GM19035 (cell line): ENCODE measurements at regions not wholly inside any gene's neighbourhood (a gene's known extent, or its start where the extent isn't known, plus 50 kb on each side); places are given as distances from the start of the nearest gene placed in this dataset.

Experiments used
- ATAC-seq: cut with Tn5 transposase; IDR thresholded peaks from one replicate; pipeline ENCODE4 v1.9.1; 2021; ENCODE audit not compliant: unreplicated experiment

DNA sequence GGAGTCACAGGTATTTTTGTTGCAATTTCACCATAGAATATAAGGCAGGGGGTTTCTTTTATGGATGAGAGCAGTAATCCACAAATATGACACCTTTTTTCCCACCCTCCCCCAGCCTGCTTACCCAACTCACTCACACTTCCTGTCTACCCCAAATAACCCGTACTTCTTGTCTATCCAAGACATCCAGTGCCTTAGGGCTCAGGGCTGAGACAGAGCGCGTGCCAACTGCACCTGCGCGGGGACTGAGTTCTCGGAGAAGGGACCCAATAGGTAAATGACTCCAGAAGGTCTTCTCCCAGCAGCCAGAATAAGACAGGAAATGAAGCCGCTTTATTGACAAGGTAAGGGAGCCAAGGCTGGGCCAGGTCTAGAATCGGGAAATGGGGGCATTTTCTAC is 369.1 kb downstream of the SIPA1L2 start:
- ATAC-seq: no peak

- no peak for ATAC-seq
Observed at GRCh38 chr1:232260045-232260444, 369.9 kb downstream of the SIPA1L2 start.

DNA sequence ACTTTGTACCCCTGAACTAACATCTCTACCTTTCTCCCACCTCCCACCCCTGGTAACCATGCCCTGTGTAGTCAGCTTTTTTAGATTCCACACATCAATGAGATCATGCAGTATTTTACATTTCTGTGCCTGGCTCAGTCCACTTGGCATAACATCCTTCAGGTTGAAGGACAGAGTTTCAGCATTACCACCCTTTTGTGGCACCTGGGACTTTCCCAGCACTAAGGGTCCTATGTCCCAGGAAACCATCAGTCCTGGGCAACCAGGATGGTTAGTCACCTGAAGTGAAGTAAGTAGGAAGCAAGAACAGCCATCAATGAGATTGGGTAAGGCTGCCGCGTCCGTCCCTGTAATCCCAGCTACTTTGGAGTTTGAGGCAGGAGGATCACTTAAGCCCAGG is 370.6 kb downstream of the SIPA1L2 start:
- ATAC-seq: no peak

GRCh38 chr1:232252546-232253118 is 377.3 kb downstream of the SIPA1L2 start:
- ATAC-seq: no peak

GRCh38 chr1:232250838-232251237 is 379.1 kb downstream of the SIPA1L2 start:
- no peak for ATAC-seq

GRCh38 chr1:232249861-232250777 is 379.8 kb downstream of the SIPA1L2 start:
- no peak for ATAC-seq

- no peak for ATAC-seq
Observed at GRCh38 chr1:232249339-232249738, 380.6 kb downstream of the SIPA1L2 start.

DNA sequence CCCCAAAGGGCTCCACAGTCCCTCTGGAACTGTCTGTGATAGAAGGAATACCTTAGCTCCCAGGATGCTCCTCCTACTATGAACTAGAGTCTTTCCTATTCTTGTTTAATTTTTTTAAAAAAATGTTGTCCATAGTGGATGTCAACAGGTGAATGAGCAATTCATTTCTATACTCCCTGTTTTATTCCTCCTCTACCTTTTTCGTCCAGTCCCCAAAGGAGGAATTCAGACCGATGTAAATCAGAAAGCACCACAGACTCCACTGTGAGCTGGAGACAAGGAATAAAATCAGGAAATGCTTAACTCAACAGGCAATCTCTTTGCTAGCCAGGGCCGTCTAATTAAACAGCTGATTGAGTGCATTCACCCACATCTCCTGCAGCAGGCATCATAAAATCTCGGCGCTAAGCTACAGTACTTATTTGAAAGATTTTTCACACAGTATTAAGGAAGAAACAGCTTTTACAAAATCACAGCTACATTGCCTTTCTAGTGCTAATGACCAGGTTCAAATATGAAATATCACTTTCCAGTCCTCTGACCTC is 381.6 kb downstream of the SIPA1L2 start:
- ATAC-seq: no peak

GRCh38 chr1:232247669-232248068 is 382.3 kb downstream of the SIPA1L2 start:
- ATAC-seq: no peak

- no peak for ATAC-seq
Observed at GRCh38 chr1:232244426-232244825, 385.5 kb downstream of the SIPA1L2 start.

DNA sequence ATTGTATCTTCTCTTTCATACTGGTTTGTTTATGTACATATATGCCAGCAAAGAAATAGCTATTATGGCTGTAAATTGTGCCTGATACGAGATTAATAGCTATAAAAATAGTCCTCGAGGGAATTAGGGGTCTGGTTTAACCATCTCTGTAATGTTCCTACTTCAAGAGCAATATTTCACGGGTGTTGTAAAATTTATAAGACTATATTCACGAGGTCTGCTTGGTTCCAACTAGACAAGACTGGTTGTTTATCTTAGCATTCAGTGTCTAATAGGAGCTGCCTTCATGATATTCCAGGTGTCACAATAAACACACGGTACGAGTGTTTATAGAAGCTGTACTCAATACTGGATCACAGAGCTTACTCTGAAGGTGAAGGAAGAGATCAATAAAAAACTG is 389.9 kb downstream of the SIPA1L2 start:
- ATAC-seq: no peak

DNA sequence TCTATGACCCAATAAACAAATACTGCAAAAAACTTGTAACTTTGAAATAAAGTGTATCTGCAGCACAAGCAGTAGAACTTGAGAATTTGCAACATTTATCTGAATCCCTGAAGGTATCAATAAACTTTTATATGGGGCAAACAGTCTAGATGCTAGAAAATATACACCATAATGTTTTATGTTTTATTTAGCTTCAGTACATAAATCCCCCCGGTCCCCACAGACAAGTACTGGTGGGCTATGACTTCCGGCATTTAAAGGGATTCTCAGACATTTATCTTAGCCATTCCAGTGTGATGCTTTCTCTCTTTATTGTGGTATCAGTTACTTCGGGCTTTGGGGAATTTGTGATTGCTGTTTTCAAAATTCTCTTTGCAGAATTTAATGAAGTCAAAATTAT is 390.4 kb downstream of the SIPA1L2 start:
- no peak for ATAC-seq

DNA sequence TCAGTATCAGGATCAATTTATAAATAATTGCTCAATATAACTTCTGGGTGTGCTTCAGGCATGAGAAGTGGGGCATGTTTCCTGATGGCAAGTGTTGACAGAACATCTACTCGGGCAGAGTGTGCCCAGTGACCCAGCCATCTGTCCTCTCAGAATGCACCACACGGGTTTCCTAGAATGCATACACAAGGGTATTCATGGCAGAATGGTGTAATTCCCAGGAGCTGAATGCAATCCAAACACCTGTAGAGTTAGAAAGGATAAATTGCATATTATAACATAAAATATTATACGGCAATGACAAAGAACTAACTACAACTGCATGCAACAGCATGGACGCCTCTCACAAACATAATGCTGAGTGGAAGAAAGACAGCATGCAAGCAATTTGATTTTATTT is 391.9 kb downstream of the SIPA1L2 start:
- ATAC-seq: no peak

- ATAC-seq: no peak
Observed at GRCh38 chr1:232227306-232227705, 402.6 kb downstream of the SIPA1L2 start.

- no peak for ATAC-seq
Observed at GRCh38 chr1:232226197-232226712, 403.7 kb downstream of the SIPA1L2 start.

- no peak for ATAC-seq
Observed at GRCh38 chr1:232225336-232226131, 404.4 kb downstream of the SIPA1L2 start.

GRCh38 chr1:232223887-232224286 is 406.0 kb downstream of the SIPA1L2 start:
- ATAC-seq: no peak

DNA sequence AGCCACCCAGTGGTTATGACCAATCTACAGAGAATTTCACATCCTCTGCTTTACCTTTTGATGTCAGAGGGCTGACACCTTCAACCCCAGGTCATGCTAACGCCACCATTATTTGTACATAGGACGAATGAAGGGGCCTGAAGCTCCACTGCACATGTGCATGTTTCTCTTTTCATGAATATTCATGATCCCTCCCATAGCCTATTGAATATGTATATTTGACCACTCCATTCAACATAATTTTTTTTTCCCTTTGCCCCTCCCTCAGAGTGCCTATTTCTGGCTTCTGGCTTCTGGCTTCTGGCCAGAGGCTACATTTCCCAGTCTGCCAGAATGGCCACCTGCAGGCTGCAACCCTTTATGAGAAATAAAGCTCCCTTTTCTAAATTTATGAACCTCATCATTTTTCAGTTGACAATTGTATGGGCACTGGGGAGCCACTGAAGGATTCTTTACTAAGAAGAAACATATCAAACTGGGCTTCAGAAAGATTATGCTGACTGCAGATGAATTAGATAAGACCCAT is 406.7 kb downstream of the SIPA1L2 start:
- no peak for ATAC-seq

DNA sequence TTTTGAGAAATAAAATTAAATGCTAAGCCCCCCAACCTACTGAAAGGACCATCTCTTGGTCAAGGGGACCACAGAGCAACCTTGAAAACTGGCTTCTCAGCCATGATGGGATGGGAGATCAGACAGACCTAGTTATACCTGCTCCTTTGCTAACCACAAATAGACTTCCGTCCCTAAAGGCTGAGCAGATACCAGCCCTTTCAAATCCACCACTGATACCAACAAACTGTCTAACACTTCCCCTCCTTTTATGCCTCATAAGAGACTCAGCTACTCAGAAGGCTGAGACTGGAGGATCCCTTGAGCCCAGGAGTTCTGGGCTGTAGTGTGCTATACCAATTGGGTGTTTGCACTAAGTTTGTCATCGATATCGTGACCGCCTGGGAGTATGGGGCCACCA is 407.3 kb downstream of the SIPA1L2 start:
- ATAC-seq: no peak

DNA sequence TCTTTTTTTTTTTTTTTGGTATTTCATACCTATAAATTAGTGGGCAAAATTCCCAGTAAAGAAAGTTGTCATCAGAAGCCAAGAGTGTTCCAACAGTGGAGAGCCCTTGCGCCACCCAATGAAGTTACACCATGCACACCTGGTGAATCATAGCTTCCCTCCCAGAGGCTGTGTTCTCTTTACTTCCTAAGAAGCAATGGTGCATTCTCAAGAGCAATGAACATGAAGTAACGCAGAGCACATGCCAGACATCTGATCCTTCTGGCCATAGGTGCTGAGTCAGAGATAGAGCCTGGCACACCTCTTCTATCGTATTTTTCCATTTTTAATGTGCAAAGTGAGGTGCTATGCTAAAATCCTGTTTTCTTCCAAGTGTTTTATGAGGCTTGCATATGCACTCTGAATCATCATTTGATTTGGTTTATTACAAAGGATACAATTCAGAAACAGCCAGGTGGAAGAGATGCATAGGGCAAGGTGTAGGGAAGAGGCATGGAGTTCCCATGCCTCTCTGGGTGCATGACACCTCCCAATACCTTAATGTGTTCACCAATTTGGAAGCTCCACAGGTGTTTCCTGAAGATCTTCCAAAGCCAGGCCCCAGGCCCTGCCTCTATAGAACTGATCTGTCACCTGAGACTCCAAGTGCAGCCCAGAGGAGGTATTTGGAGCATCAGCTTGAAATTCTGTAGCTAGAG is 408.0 kb downstream of the SIPA1L2 start:
- no peak for ATAC-seq
